ENCODE measurements at regions not wholly inside any gene's neighbourhood (a gene's known extent, or its start where the extent isn't known, plus 50 kb on each side); places are given as distances from the start of the nearest gene placed in this dataset.

DNA sequence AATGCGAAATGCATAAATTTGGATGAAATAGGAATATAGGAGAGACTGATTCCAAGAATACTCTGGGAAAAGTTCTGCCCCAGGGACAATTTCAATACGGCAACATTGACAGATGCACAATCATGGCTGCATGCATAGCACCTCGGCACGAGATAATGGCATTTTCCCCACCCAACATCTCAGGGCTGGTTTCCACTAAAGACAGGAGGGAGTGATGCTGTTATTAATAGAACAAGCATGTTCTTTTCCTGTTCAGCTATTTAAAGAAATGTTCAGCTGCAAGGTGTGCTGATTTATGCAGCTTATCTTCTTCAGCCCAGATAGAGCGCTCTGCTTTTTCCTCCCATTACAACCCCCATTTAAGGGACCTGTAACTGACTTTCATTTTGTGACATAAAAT, 740.2 kb downstream of the TLR4 start:
- TF ChIP-seq FOXP2 (optimal IDR thresholded peaks at IDR 0.05; ENCODE audit: control extremely low read depth, extremely low read length, insufficient read depth) (no peak), EZH2 (IDR thresholded peaks at IDR 0.05) (no peak), POLR2AphosphoS5 (IDR thresholded peaks at IDR 0.05; ENCODE audit: borderline replicate concordance, low read depth, low read length) (no peak)
- Histone ChIP-seq H3K9ac (ENCODE audit: insufficient read length) (no peak overlapping the region), H3K9me3 (ENCODE audit: low read depth, low read length) (no peaks in the 10 kb centered on the region), H3K36me3 (ENCODE audit: insufficient read depth, low read length) (no peaks in the 10 kb centered on the region), H3K27ac (no peak overlapping the region), H3K4me3 (no peak overlapping the region)
- no peak for DNase-seq (ENCODE audit: low read depth, low spot score)

DNA sequence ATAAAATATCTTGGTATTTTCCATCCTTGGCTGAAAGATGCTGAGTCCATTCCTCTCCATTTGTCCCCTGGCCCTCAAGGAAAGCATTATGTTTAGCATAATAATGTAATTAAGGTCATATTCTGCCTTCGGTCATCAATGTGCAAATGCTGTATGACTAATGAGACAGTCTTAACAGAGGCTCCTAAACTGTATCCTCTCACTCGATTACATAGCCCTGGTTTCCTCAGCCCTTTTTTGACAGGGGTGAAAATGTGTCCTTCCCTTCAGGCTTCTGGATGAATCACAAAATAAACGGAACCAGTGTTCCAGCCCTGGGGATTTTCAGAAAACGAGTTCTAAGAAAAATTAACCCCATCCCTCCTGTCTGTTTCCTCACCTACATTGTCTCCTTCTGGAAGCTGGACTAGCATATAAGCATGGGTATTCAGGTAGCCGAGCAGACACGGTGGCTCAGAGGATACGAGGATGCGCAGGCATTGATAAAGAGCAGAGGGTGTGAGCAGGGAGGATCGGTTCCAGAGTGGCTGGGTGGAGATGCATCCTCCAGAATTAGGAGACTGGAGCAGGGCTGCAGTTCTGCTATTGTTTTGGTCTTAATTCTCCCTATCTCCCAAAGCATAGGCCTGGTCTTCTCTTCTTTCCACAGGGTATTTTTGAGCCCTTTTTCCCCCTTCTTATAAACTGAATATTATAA, 742.9 kb downstream of the TLR4 start:
- no peaks in the 10 kb centered on the region for H3K9me3 ChIP-seq (ENCODE audit: low read depth, low read length)
- H3K9ac ChIP-seq (ENCODE audit: insufficient read length) = no peak overlapping the region
- H3K4me3 ChIP-seq = no peak overlapping the region
- TF ChIP-seq POLR2AphosphoS5 (IDR thresholded peaks at IDR 0.05; ENCODE audit: borderline replicate concordance, low read depth, low read length) (no peak), EZH2 (IDR thresholded peaks at IDR 0.05) (no peak), FOXP2 (optimal IDR thresholded peaks at IDR 0.05; ENCODE audit: control extremely low read depth, extremely low read length, insufficient read depth) (no peak)
- no peak for DNase-seq (ENCODE audit: low read depth, low spot score)
- no peaks in the 10 kb centered on the region for H3K36me3 ChIP-seq (ENCODE audit: insufficient read depth, low read length)
- no peak overlapping the region for H3K27ac ChIP-seq

DNA sequence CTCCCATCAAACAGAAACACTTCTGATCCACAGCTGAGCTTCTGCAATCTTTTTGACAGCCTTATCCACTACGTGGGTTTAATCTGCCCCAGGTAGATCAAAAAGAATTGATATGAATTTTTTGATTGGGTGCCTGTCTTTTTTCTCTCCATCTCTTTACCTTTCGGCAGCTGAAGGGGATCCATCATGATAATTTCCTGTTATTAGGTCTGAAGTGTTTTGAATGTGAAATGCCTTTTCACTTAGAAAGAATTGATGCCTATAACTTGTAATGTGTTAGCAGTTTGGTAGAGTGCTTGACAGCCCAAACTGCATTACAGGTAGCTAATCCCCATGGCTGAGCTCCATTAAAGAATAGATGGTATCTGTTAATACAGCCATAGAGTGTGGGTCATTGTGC, 745.4 kb downstream of the TLR4 start:
- no peak for TF ChIP-seq POLR2AphosphoS5 (IDR thresholded peaks at IDR 0.05; ENCODE audit: borderline replicate concordance, low read depth, low read length)
- no peak for TF ChIP-seq EZH2 (IDR thresholded peaks at IDR 0.05)
- no peak for TF ChIP-seq FOXP2 (optimal IDR thresholded peaks at IDR 0.05; ENCODE audit: control extremely low read depth, extremely low read length, insufficient read depth)
- Histone ChIP-seq H3K27ac (no peak overlapping the region), H3K4me3 (no peak overlapping the region), H3K9me3 (ENCODE audit: low read depth, low read length) (no peaks in the 10 kb centered on the region), H3K9ac (ENCODE audit: insufficient read length) (no peak overlapping the region), H3K36me3 (ENCODE audit: insufficient read depth, low read length) (no peaks in the 10 kb centered on the region)
- DNase-seq (ENCODE audit: low read depth, low spot score) = no peak

DNA sequence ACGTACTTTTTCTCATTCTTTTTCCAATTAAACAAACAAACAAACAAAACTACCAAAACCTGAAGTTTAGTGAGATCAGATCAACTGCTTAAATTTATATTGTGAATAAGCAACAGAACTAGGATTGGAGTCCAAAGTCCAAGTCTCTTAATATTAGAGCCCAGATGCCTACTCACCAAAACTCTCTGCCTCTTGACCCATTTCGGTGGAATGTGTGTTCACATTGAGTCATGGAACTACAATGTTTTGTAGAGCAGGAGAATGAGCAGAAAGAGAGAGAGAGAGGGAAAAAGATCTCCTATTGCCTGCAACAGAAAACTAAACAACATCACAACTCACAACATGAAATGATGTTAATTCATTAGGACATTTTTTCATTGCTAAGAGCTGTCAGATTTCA, 751.1 kb downstream of the TLR4 start:
- Histone ChIP-seq H3K27ac (no peak overlapping the region), H3K36me3 (ENCODE audit: insufficient read depth, low read length) (no peaks in the 10 kb centered on the region), H3K9ac (ENCODE audit: insufficient read length) (no peak overlapping the region), H3K9me3 (ENCODE audit: low read depth, low read length) (no peaks in the 10 kb centered on the region), H3K4me3 (no peak overlapping the region)
- no peak for DNase-seq (ENCODE audit: low read depth, low spot score)
- no peak for TF ChIP-seq FOXP2 (optimal IDR thresholded peaks at IDR 0.05; ENCODE audit: control extremely low read depth, extremely low read length, insufficient read depth)
- no peak for TF ChIP-seq EZH2 (IDR thresholded peaks at IDR 0.05)
- no peak for TF ChIP-seq POLR2AphosphoS5 (IDR thresholded peaks at IDR 0.05; ENCODE audit: borderline replicate concordance, low read depth, low read length)

DNA sequence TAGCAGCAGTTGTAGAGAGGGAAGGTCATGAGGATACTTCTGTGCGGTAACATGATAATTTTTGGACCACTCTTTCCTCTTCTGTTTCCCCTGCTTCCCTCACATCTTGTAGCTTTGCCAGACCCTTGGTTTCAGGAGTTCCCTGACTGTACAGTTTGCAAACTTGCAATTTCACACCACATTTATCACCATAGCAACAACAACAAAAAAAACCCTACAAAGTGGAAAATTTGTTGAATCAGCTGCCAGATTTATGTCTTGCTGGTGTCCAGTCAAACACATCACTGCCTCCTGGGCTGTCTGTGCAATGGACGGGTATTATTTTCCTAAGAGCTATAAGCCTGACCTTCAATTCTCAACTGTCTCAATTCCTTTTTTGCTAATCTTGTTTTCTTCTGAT, 751.6 kb downstream of the TLR4 start:
- TF ChIP-seq FOXP2 (optimal IDR thresholded peaks at IDR 0.05; ENCODE audit: control extremely low read depth, extremely low read length, insufficient read depth) (no peak), POLR2AphosphoS5 (IDR thresholded peaks at IDR 0.05; ENCODE audit: borderline replicate concordance, low read depth, low read length) (no peak), EZH2 (IDR thresholded peaks at IDR 0.05) (no peak)
- Histone ChIP-seq H3K9me3 (ENCODE audit: low read depth, low read length) (no peaks in the 10 kb centered on the region), H3K27ac (no peak overlapping the region), H3K4me3 (no peak overlapping the region), H3K9ac (ENCODE audit: insufficient read length) (no peak overlapping the region), H3K36me3 (ENCODE audit: insufficient read depth, low read length) (no peaks in the 10 kb centered on the region)
- no peak for DNase-seq (ENCODE audit: low read depth, low spot score)

DNA sequence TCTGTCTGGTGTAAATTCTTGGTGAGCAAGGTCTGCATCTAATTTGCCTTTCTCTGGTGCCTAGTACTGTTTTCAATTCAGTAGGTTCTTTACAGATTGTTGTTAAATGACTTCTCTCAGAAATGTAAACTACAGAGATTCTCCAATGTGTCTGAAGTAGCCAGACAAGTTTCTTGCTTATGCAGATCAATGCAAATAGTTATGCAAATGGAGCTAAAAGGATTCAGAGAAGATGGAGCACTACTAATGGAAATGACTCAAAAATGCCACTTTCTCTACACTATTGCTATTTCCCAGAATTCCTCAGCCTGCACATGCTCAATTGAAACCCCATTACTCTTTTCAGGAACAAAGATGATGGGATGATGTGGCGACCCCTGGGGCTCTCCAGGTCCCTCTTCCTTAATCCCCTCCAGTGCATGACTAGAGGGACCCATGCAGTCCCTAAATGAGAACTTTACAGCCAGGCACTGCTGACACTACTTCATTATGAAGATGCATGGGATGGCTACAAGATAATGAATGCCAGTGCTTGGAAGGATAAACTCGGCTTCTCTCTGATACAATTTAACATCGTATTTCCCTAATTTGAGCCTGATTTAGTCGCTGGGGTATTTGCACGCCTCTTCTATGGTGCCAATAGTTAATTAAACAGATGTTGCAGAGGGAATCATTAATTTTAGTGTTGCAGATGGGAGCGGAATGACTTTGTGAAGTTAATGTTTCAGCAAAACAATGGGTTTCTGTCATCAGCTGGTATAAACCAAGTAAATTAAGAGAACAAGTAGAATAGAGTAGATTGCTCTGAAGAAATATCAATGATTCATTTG, 753.2 kb downstream of the TLR4 start:
- H3K4me3 ChIP-seq = no peak overlapping the region
- no peaks in the 10 kb centered on the region for H3K36me3 ChIP-seq (ENCODE audit: insufficient read depth, low read length)
- no peak overlapping the region for H3K9ac ChIP-seq (ENCODE audit: insufficient read length)
- DNase-seq (ENCODE audit: low read depth, low spot score) = no peak
- TF ChIP-seq FOXP2 (optimal IDR thresholded peaks at IDR 0.05; ENCODE audit: control extremely low read depth, extremely low read length, insufficient read depth) = no peak
- TF ChIP-seq EZH2 (IDR thresholded peaks at IDR 0.05) = no peak
- no peak for TF ChIP-seq POLR2AphosphoS5 (IDR thresholded peaks at IDR 0.05; ENCODE audit: borderline replicate concordance, low read depth, low read length)
- no peak overlapping the region for H3K27ac ChIP-seq
- no peaks in the 10 kb centered on the region for H3K9me3 ChIP-seq (ENCODE audit: low read depth, low read length)

DNA sequence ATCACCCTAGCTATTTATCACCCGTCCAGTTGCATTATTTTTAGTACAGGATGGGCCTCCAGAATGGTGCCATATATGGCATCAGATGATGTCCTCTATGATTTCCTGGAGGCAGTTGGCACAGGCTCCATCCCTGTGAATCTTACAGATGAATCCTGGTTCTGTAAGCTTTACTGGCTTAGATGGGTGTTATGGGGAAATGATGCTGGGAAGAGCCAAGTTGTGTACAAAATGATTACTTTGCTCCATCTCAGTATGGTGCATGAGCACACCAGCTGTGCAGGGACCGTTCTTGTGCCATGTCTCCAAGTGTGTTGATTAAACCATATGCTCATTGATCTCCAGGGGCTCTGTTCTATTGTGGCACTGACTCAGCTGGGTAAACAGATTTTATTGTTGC, 755.7 kb downstream of the TLR4 start:
- H3K27ac ChIP-seq = no peak overlapping the region
- no peak overlapping the region for H3K4me3 ChIP-seq
- no peak for TF ChIP-seq FOXP2 (optimal IDR thresholded peaks at IDR 0.05; ENCODE audit: control extremely low read depth, extremely low read length, insufficient read depth)
- no peak for TF ChIP-seq POLR2AphosphoS5 (IDR thresholded peaks at IDR 0.05; ENCODE audit: borderline replicate concordance, low read depth, low read length)
- TF ChIP-seq EZH2 (IDR thresholded peaks at IDR 0.05) = no peak
- H3K9ac ChIP-seq (ENCODE audit: insufficient read length) = no peak overlapping the region
- DNase-seq (ENCODE audit: low read depth, low spot score) = no peak
- no peaks in the 10 kb centered on the region for H3K9me3 ChIP-seq (ENCODE audit: low read depth, low read length)
- no peaks in the 10 kb centered on the region for H3K36me3 ChIP-seq (ENCODE audit: insufficient read depth, low read length)

DNA sequence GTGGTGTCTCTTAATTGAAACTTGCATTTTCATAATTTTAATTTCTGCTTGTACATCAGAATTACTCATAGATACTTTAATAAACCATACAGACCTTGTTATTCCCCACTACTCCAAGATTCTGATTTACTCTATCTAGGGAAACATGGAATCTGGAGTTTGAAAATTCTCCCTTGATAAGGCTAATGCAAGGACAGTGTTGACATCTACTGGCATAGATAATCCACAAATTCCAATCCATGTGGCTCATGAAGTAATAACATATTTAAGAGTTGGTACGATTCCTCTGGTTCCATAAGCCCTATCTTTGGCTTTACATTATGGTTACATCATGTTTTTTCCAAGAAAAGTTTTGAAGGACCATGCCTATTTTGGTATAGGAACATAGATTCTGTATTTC, 759.2 kb downstream of the TLR4 start:
- TF ChIP-seq POLR2AphosphoS5 (IDR thresholded peaks at IDR 0.05; ENCODE audit: borderline replicate concordance, low read depth, low read length) = no peak
- TF ChIP-seq FOXP2 (optimal IDR thresholded peaks at IDR 0.05; ENCODE audit: control extremely low read depth, extremely low read length, insufficient read depth) = no peak
- TF ChIP-seq EZH2 (IDR thresholded peaks at IDR 0.05) = no peak
- Histone ChIP-seq H3K9ac (ENCODE audit: insufficient read length) (no peak overlapping the region), H3K4me3 (no peak overlapping the region), H3K27ac (no peak overlapping the region), H3K36me3 (ENCODE audit: insufficient read depth, low read length) (no peaks in the 10 kb centered on the region), H3K9me3 (ENCODE audit: low read depth, low read length) (no peaks in the 10 kb centered on the region)
- no peak for DNase-seq (ENCODE audit: low read depth, low spot score)

Data from SK-N-MC (cell line).